ENCODE measurements at regions not wholly inside any gene's neighbourhood (a gene's known extent, or its start where the extent isn't known, plus 50 kb on each side); places are given as distances from the start of the nearest gene placed in this dataset.

- DNase-seq (ENCODE audit: extremely low spot score, unreplicated experiment) = no peak
- H3K4me3 Mint-ChIP-seq = no peak overlapping the region
- TF ChIP-seq CTCF (conservative IDR thresholded peaks at IDR 0.05) = no peak
- no peaks in the 10 kb centered on the region for H3K4me1 Mint-ChIP-seq (ENCODE audit: unreplicated experiment)
- no peak overlapping the region for H3K27ac Mint-ChIP-seq
- no peaks in the 10 kb centered on the region for H3K9me3 Mint-ChIP-seq
- no peaks in the 10 kb centered on the region for H3K36me3 Mint-ChIP-seq
- H3K27me3 Mint-ChIP-seq = peaks cover 13% of the 10 kb centered on the region
These were observed 250.9 kb downstream of the ACTR3B start for GRCh38 chr7:153010416-153010815.

GRCh38 chr7:153012203-153012602, 252.7 kb downstream of the ACTR3B start:
- H3K4me3 Mint-ChIP-seq = no peak overlapping the region
- TF ChIP-seq CTCF (conservative IDR thresholded peaks at IDR 0.05) = no peak
- no peak overlapping the region for H3K27ac Mint-ChIP-seq
- DNase-seq (ENCODE audit: extremely low spot score, unreplicated experiment) = no peak
- peaks cover 13% of the 10 kb centered on the region for H3K27me3 Mint-ChIP-seq
- H3K36me3 Mint-ChIP-seq = no peaks in the 10 kb centered on the region
- no peaks in the 10 kb centered on the region for H3K4me1 Mint-ChIP-seq (ENCODE audit: unreplicated experiment)
- no peaks in the 10 kb centered on the region for H3K9me3 Mint-ChIP-seq

GRCh38 chr7:153017223-153017622, 257.7 kb downstream of the ACTR3B start:
- no peak for DNase-seq (ENCODE audit: extremely low spot score, unreplicated experiment)
- H3K27ac Mint-ChIP-seq = no peak overlapping the region
- H3K4me1 Mint-ChIP-seq (ENCODE audit: unreplicated experiment) = peaks cover 1% of the 10 kb centered on the region
- H3K4me3 Mint-ChIP-seq = no peak overlapping the region
- peaks cover 17% of the 10 kb centered on the region for H3K27me3 Mint-ChIP-seq
- no peaks in the 10 kb centered on the region for H3K9me3 Mint-ChIP-seq
- no peak for TF ChIP-seq CTCF (conservative IDR thresholded peaks at IDR 0.05)
- H3K36me3 Mint-ChIP-seq = no peaks in the 10 kb centered on the region

GRCh38 chr7:153021542-153021941, 262.0 kb downstream of the ACTR3B start:
- Mint-ChIP-seq H3K36me3 (no peaks in the 10 kb centered on the region), H3K9me3 (no peaks in the 10 kb centered on the region), H3K27me3 (peaks cover 27% of the 10 kb centered on the region), H3K4me1 (ENCODE audit: unreplicated experiment) (peaks cover 4% of the 10 kb centered on the region), H3K4me3 (no peak overlapping the region), H3K27ac (no peak overlapping the region)
- TF ChIP-seq CTCF (conservative IDR thresholded peaks at IDR 0.05) = no peak
- DNase-seq (ENCODE audit: extremely low spot score, unreplicated experiment) = no peak

GRCh38 chr7:153022475-153023193, 263.1 kb downstream of the ACTR3B start:
- Mint-ChIP-seq H3K27me3 (peaks cover 27% of the 10 kb centered on the region), H3K9me3 (no peaks in the 10 kb centered on the region), H3K36me3 (no peaks in the 10 kb centered on the region), H3K4me3 (no peak overlapping the region), H3K4me1 (ENCODE audit: unreplicated experiment) (peaks cover 4% of the 10 kb centered on the region), H3K27ac (no peak overlapping the region)
- DNase-seq (ENCODE audit: extremely low spot score, unreplicated experiment) = no peak
- no peak for TF ChIP-seq CTCF (conservative IDR thresholded peaks at IDR 0.05)
